HepG2 (cell line): ENCODE measurements at regions not wholly inside any gene's neighbourhood (a gene's known extent, or its start where the extent isn't known, plus 50 kb on each side); places are given as distances from the start of the nearest gene placed in this dataset.

Experiments
- CCDC6 ChIP-seq: sonication (generic); formaldehyde crosslinking; IDR thresholded peaks from 2 replicates; pipeline ENCODE4 v1.8.1; 2022; ENCODE audit warnings: mild to moderate bottlenecking, missing genetic modification reagents, moderate library complexity
- ELF1 ChIP-seq: sonication (generic); formaldehyde crosslinking; IDR thresholded peaks from 2 replicates; pipeline ENCODE4 v1.4.0; 2020; ENCODE audit warnings: missing genetic modification reagents
- ELK4 ChIP-seq: sonication (generic); formaldehyde crosslinking; IDR thresholded peaks from 2 replicates; pipeline ENCODE4 v1.9.0; 2021; ENCODE audit warnings: missing genetic modification reagents, borderline replicate concordance
- EP300 ChIP-seq, 3 experiments: sonication (generic) in 1 of 3; formaldehyde crosslinking in 1 of 3; IDR thresholded peaks; 2 replicates each; pipeline versions ENCODE4 v1.5.1 to v1.6.1; 2011 to 2020; ENCODE audit warnings: low read depth in 2 of 3, low read length in 2 of 3, borderline replicate concordance in 1 of 3, improper control_type of control experiment in 1 of 3, mild to moderate bottlenecking in 1 of 3, missing genetic modification reagents in 1 of 3, moderate library complexity in 1 of 3
- FOXJ3 ChIP-seq: sonication (generic); formaldehyde crosslinking; IDR thresholded peaks from 2 replicates; pipeline ENCODE4 v1.4.0; 2020; ENCODE audit warnings: missing genetic modification reagents, mild to moderate bottlenecking, borderline replicate concordance
- GATAD2A ChIP-seq: IDR thresholded peaks from 2 replicates; pipeline ENCODE4 v1.6.1; 2016
- GLI4 ChIP-seq: sonication (generic); formaldehyde crosslinking; IDR thresholded peaks from 2 replicates; pipeline ENCODE4 v1.5.1; 2020; ENCODE audit warnings: missing genetic modification reagents, mild to moderate bottlenecking, moderate library complexity, borderline replicate concordance
- HMGA1 ChIP-seq: sonication (generic); formaldehyde crosslinking; conservative IDR thresholded peaks from 2 replicates; pipeline ENCODE4 v1.4.0; 2020; ENCODE audit warnings: missing genetic modification reagents
- HNRNPLL ChIP-seq: fragments of 200-400 bp; formaldehyde crosslinking; IDR thresholded peaks from 2 replicates; pipeline ENCODE4 v1.6.1; 2017; ENCODE audit warnings: mild to moderate bottlenecking, low read depth, low read length; ENCODE audit not compliant: poor library complexity, severe bottlenecking
- ISX ChIP-seq: sonication (generic); formaldehyde crosslinking; conservative IDR thresholded peaks from 2 replicates; pipeline ENCODE4 v1.5.0; 2020; ENCODE audit warnings: missing genetic modification reagents
- KLF16 ChIP-seq, 2 experiments: sonication (generic) in 1 of 2; formaldehyde crosslinking in 1 of 2; IDR thresholded peaks; 2 replicates each; pipeline versions ENCODE4 v1.6.1 to v1.8.0; 2016 to 2023; ENCODE audit warnings: missing genetic modification reagents in 2 of 2, missing compliant biosample characterization in 1 of 2
- NR3C1 ChIP-seq: sonication (generic); formaldehyde crosslinking; IDR thresholded peaks from 2 replicates; pipeline ENCODE4 v1.4.0; 2020; ENCODE audit warnings: missing genetic modification reagents
- PRMT3 ChIP-seq: sonication (generic); formaldehyde crosslinking; IDR thresholded peaks from 2 replicates; pipeline ENCODE4 v1.8.1; 2022; ENCODE audit warnings: low read depth, mild to moderate bottlenecking, moderate library complexity, missing genetic modification reagents, borderline replicate concordance
- THAP11 ChIP-seq: IDR thresholded peaks from 2 replicates; pipeline ENCODE4 v1.6.1; 2016; ENCODE audit warnings: missing biosample characterization, missing genetic modification reagents
- ZBTB37 ChIP-seq: sonication (generic); formaldehyde crosslinking; IDR thresholded peaks from 2 replicates; pipeline ENCODE4 v1.4.0; 2020; ENCODE audit warnings: mild to moderate bottlenecking, missing genetic modification reagents
- ZMAT5 ChIP-seq: sonication (generic); formaldehyde crosslinking; IDR thresholded peaks from 2 replicates; pipeline ENCODE4 v1.5.0; 2020; ENCODE audit warnings: mild to moderate bottlenecking, low read depth, missing genetic modification reagents, borderline replicate concordance
- ZSCAN12 ChIP-seq: sonication (generic); formaldehyde crosslinking; IDR thresholded peaks from 2 replicates; pipeline ENCODE4 v1.9.0; 2021; ENCODE audit warnings: mild to moderate bottlenecking, missing genetic modification reagents
- ZXDC ChIP-seq: sonication (generic); formaldehyde crosslinking; IDR thresholded peaks from 2 replicates; pipeline ENCODE4 v1.5.0; 2020; ENCODE audit warnings: mild to moderate bottlenecking, missing genetic modification reagents

- TF ChIP-seq ZBTB37 (CRISPR knock-in tag) (0 out of 2 replicates have a peak, but pooled peaks have one; percentile 21), NR3C1 (no peak), THAP11 (CRISPR knock-in tag) (peak; percentile 66), HMGA1 (CRISPR knock-in tag) (no peak), GATAD2A (CRISPR knock-in tag) (peak; percentile 76), ELF1 (CRISPR knock-in tag) (0 out of 2 replicates have a peak, but pooled peaks have one; percentile 8), GLI4 (CRISPR knock-in tag) (0 out of 2 replicates have a peak, but pooled peaks have one; percentile 27), FOXJ3 (CRISPR knock-in tag) (peak; percentile 52; the same call in 1 of the 2 replicates), ZXDC (CRISPR knock-in tag) (peak; percentile 58; the same call in 1 of the 2 replicates), HNRNPLL (peak; percentile 97), KLF16 (CRISPR knock-in tag; IDR thresholded peaks at IDR 0.05) (peak; percentile 82 to 95; a peak in 3 of 4 replicates), ZMAT5 (CRISPR knock-in tag) (no peak), ZSCAN12 (no peak), CCDC6 (peak; percentile 96), ELK4 (no peak), ISX (CRISPR knock-in tag) (0 out of 2 replicates have a peak, but pooled peaks have one; percentile 29), EP300 (IDR thresholded peaks at IDR 0.05; ENCODE audit: low read depth in 2 of 2, low read length in 2 of 2) (peak; percentile 34 to 41; a peak in 2 of 4 replicates), EP300 (CRISPR knock-in tag; IDR thresholded peaks at IDR 0.05; ENCODE audit: borderline replicate concordance) (peak; percentile 68), PRMT3 (CRISPR knock-in tag) (peak; percentile 83; the same call in 1 of the 2 replicates)
Measured at GRCh38 chr6:26196846-26197635, 109.8 kb downstream of the HFE start (continued).
